ENCODE measurements at regions not wholly inside any gene's neighbourhood (a gene's known extent, or its start where the extent isn't known, plus 50 kb on each side); places are given as distances from the start of the nearest gene placed in this dataset.

- no peak for DNase-seq
Observed at GRCh38 chr1:96025062-96025461, 696.5 kb upstream of the PTBP2 start.

- DNase-seq = no peak
Observed at GRCh38 chr1:96028071-96028470, 693.5 kb upstream of the PTBP2 start.

- DNase-seq = no peak
Observed at GRCh38 chr1:96030312-96030711, 691.3 kb upstream of the PTBP2 start.

GRCh38 chr1:96034006-96034405 is 687.6 kb upstream of the PTBP2 start:
- no peak for DNase-seq

- no peak for DNase-seq
Observed at GRCh38 chr1:96036763-96037162, 684.8 kb upstream of the PTBP2 start.

GRCh38 chr1:96038636-96039035 is 682.9 kb upstream of the PTBP2 start:
- DNase-seq = no peak

- DNase-seq = no peak
Observed at GRCh38 chr1:96039910-96040309, 681.7 kb upstream of the PTBP2 start.

- no peak for DNase-seq
Observed at GRCh38 chr1:96041470-96041869, 680.1 kb upstream of the PTBP2 start.

GRCh38 chr1:96048572-96049212 is 672.9 kb upstream of the PTBP2 start:
- no peak for DNase-seq

GRCh38 chr1:96049759-96050409 is 671.7 kb upstream of the PTBP2 start:
- DNase-seq = peak; percentile 15

GRCh38 chr1:96059276-96059675 is 662.3 kb upstream of the PTBP2 start:
- DNase-seq = no peak

GRCh38 chr1:96059736-96060135 is 661.8 kb upstream of the PTBP2 start:
- no peak for DNase-seq

GRCh38 chr1:96060621-96061020 is 661.0 kb upstream of the PTBP2 start:
- no peak for DNase-seq

GRCh38 chr1:96072021-96072420 is 649.6 kb upstream of the PTBP2 start:
- DNase-seq = no peak

GRCh38 chr1:96073100-96073499 is 648.5 kb upstream of the PTBP2 start:
- no peak for DNase-seq

GRCh38 chr1:96074422-96074821 is 647.2 kb upstream of the PTBP2 start:
- no peak for DNase-seq

GRCh38 chr1:96074876-96075577 is 646.6 kb upstream of the PTBP2 start:
- no peak for DNase-seq

GRCh38 chr1:96075704-96076455 is 645.7 kb upstream of the PTBP2 start:
- no peak for DNase-seq

GRCh38 chr1:96076589-96076988 is 645.0 kb upstream of the PTBP2 start:
- no peak for DNase-seq

GRCh38 chr1:96079581-96079980 is 642.0 kb upstream of the PTBP2 start:
- DNase-seq = no peak

- DNase-seq = no peak
Observed at GRCh38 chr1:96080925-96081324, 640.7 kb upstream of the PTBP2 start.

- DNase-seq = no peak
Observed at GRCh38 chr1:96087719-96088118, 633.9 kb upstream of the PTBP2 start.

GRCh38 chr1:96090134-96090533 is 631.5 kb upstream of the PTBP2 start:
- no peak for DNase-seq
